GM12874 (cell line): ENCODE measurements at regions not wholly inside any gene's neighbourhood (a gene's known extent, or its start where the extent isn't known, plus 50 kb on each side); places are given as distances from the start of the nearest gene placed in this dataset.

Experiments used
- CTCF ChIP-seq: IDR thresholded peaks from 2 replicates; pipeline ENCODE4 v1.5.1; 2011; ENCODE audit warnings: low read depth, mild to moderate bottlenecking, control low read depth, low read length, moderate library complexity; ENCODE audit not compliant: insufficient read depth

GRCh38 chr1:68620571-68620970 lies 123.7 kb upstream of the DEPDC1 start:
- no peak for TF ChIP-seq CTCF

GRCh38 chr1:68623700-68624099 lies 126.8 kb upstream of the DEPDC1 start:
- no peak for TF ChIP-seq CTCF

GRCh38 chr1:68624233-68624632 lies 127.4 kb upstream of the DEPDC1 start:
- no peak for TF ChIP-seq CTCF

GRCh38 chr1:68625624-68626023 lies 128.7 kb upstream of the DEPDC1 start:
- TF ChIP-seq CTCF = no peak

GRCh38 chr1:68633141-68633919 lies 136.4 kb upstream of the DEPDC1 start:
- TF ChIP-seq CTCF = no peak

GRCh38 chr1:68644504-68644903 lies 147.6 kb upstream of the DEPDC1 start:
- no peak for TF ChIP-seq CTCF

- TF ChIP-seq CTCF = no peak
These were observed 154.2 kb upstream of the DEPDC1 start for GRCh38 chr1:68651115-68651514.
